WTC11 (cell line): ENCODE measurements at regions not wholly inside any gene's neighbourhood (a gene's known extent, or its start where the extent isn't known, plus 50 kb on each side); places are given as distances from the start of the nearest gene placed in this dataset.

Experiments used
- ATAC-seq: fragments of 200-7000 bp; cut with Tn5 transposase; 2 replicates; pipeline ENCODE4 v1.10.0; 2021; ENCODE audit warnings: mild to moderate bottlenecking, moderate library complexity
- CTCF ChIA-PET: fragments of 300-600 bp; sonication (Branson Sonifier 250); formaldehyde crosslinking; loops from one replicate; lab custom pipeline; 2021; ENCODE audit warnings: antibody characterized with exemption; lab: Charles Lee
- POLR2A ChIA-PET: fragments of 350-600 bp; sonication (Branson Sonifier 250); formaldehyde crosslinking; loops from one replicate; lab custom pipeline; 2021; ENCODE audit warnings: antibody characterized with exemption; lab: Charles Lee
- DNase-seq: peaks from one replicate; pipeline ENCODE4 v3.0.0; 2021; ENCODE audit warnings: low spot score
- H3K27ac Mint-ChIP-seq: 2 replicates; pipeline ENCODE4 v1.8.0; 2021; ENCODE audit warnings: mixed read lengths
- H3K27me3 Mint-ChIP-seq: 2 replicates; pipeline ENCODE4 v1.8.0; 2021; ENCODE audit warnings: low read depth, mild to moderate bottlenecking, moderate library complexity, mixed read lengths
- H3K36me3 Mint-ChIP-seq: 2 replicates; pipeline ENCODE4 v1.8.0; 2021; ENCODE audit warnings: mixed read lengths
- H3K4me1 Mint-ChIP-seq: 2 replicates; pipeline ENCODE4 v1.8.0; 2022; ENCODE audit warnings: mixed read lengths
- H3K4me3 Mint-ChIP-seq: 2 replicates; pipeline ENCODE4 v1.8.0; 2021; ENCODE audit warnings: mild to moderate bottlenecking, moderate library complexity, mixed read lengths
- H3K9me3 Mint-ChIP-seq: 2 replicates; pipeline ENCODE4 v1.8.0; 2021; ENCODE audit warnings: mixed read lengths
- AR ChIP-seq: fragments of 250-450 bp; sonication (Bioruptor Pico); IDR thresholded peaks from 2 replicates; pipeline ENCODE4 v1.9.0; 2021; ENCODE audit warnings: mild to moderate bottlenecking
- ESRRA ChIP-seq: sonication (generic); formaldehyde crosslinking; IDR thresholded peaks from 2 replicates; pipeline ENCODE4 v1.8.1; 2022; ENCODE audit warnings: mild to moderate bottlenecking, missing genetic modification reagents, borderline replicate concordance
- GTF2I ChIP-seq: fragments of 250-450 bp; sonication (Bioruptor Pico); conservative IDR thresholded peaks from 2 replicates; pipeline ENCODE4 v1.4.0; 2021; ENCODE audit warnings: mild to moderate bottlenecking
- MAX ChIP-seq: sonication (generic); formaldehyde crosslinking; IDR thresholded peaks from 2 replicates; pipeline ENCODE4 v1.8.0; 2022; ENCODE audit warnings: mild to moderate bottlenecking, missing genetic modification reagents
- SMAD4 ChIP-seq: sonication (generic); formaldehyde crosslinking; IDR thresholded peaks from 2 replicates; pipeline ENCODE4 v1.8.0; 2022; ENCODE audit warnings: mild to moderate bottlenecking, missing genetic modification reagents
- SP1 ChIP-seq: sonication (generic); formaldehyde crosslinking; conservative IDR thresholded peaks from 2 replicates; pipeline ENCODE4 v1.8.1; 2022; ENCODE audit warnings: missing genetic modification reagents
- TCF7 ChIP-seq: sonication (generic); formaldehyde crosslinking; IDR thresholded peaks from 2 replicates; pipeline ENCODE4 v1.8.0; 2022; ENCODE audit warnings: mild to moderate bottlenecking, low read depth, missing genetic modification reagents, moderate library complexity
- TP53 ChIP-seq: sonication (generic); formaldehyde crosslinking; IDR thresholded peaks from 2 replicates; pipeline ENCODE4 v1.8.1; 2023; ENCODE audit warnings: mild to moderate bottlenecking, missing genetic modification reagents
- ZBTB21 ChIP-seq: sonication (generic); formaldehyde crosslinking; IDR thresholded peaks from 2 replicates; pipeline ENCODE4 v1.8.1; 2023; ENCODE audit warnings: mild to moderate bottlenecking, missing genetic modification reagents, borderline replicate concordance
- ZNF121 ChIP-seq: sonication (generic); formaldehyde crosslinking; IDR thresholded peaks from 2 replicates; pipeline ENCODE4 v1.8.0; 2023; ENCODE audit warnings: missing genetic modification reagents
- ZNF138 ChIP-seq: sonication (generic); formaldehyde crosslinking; conservative IDR thresholded peaks from 2 replicates; pipeline ENCODE4 v1.8.1; 2022; ENCODE audit warnings: mild to moderate bottlenecking, moderate library complexity, missing genetic modification reagents
- ZNF532 ChIP-seq: fragments of 250-450 bp; sonication (Bioruptor Pico); IDR thresholded peaks from 2 replicates; pipeline ENCODE4 v1.9.0; 2021; ENCODE audit warnings: mild to moderate bottlenecking, borderline replicate concordance
- ZNF671 ChIP-seq: fragments of 250-450 bp; sonication (Bioruptor Pico); IDR thresholded peaks from 2 replicates; pipeline ENCODE4 v1.8.0; 2021; ENCODE audit warnings: mild to moderate bottlenecking
- TF ChIP-seq, protein P1 (sequence below): sonication (generic); formaldehyde crosslinking; IDR thresholded peaks from 2 replicates; pipeline ENCODE4 v1.8.1; 2022; ENCODE audit warnings: low read depth, mild to moderate bottlenecking, moderate library complexity, missing genetic modification reagents, borderline replicate concordance
- TF ChIP-seq, protein P2 (sequence below): sonication (generic); formaldehyde crosslinking; conservative IDR thresholded peaks from 2 replicates; pipeline ENCODE4 v1.8.1; 2023; ENCODE audit warnings: mild to moderate bottlenecking, low read depth, missing genetic modification reagents, moderate library complexity
- TF ChIP-seq, protein P3 (sequence below): sonication (generic); formaldehyde crosslinking; IDR thresholded peaks from 2 replicates; pipeline ENCODE4 v1.8.1; 2022; ENCODE audit warnings: low read depth, missing genetic modification reagents, borderline replicate concordance
- TF ChIP-seq, protein P4 (sequence below): sonication (generic); formaldehyde crosslinking; IDR thresholded peaks from 2 replicates; pipeline ENCODE4 v1.8.0; 2022; ENCODE audit warnings: mild to moderate bottlenecking, missing genetic modification reagents

- H3K4me3 Mint-ChIP-seq = no peak overlapping the region
- ChIA-PET POLR2A (no interaction called here), CTCF (no interaction called here)
- H3K4me1 Mint-ChIP-seq = peaks cover 21% of the 10 kb centered on the region
- H3K9me3 Mint-ChIP-seq = no peaks in the 10 kb centered on the region
- ATAC-seq (no peak), DNase-seq (no peak)
- no peaks in the 10 kb centered on the region for H3K27me3 Mint-ChIP-seq
- no peaks in the 10 kb centered on the region for H3K36me3 Mint-ChIP-seq
- no peak overlapping the region for H3K27ac Mint-ChIP-seq
- TF ChIP-seq ZNF121 (CRISPR knock-in tag) = 0 out of 2 replicates have a peak, but pooled peaks have one; percentile 66
- no peak for TF ChIP-seq AR (CRISPR knock-in tag)
Measured at GRCh38 chr15:31528846-31529245, 202.2 kb downstream of the KLF13 start.

- POLR2A ChIA-PET = interaction anchor here (0.7 kb wide), 1 partner anchor 33 kb away, joined by 3 read pairs; no protein-coding TSS in a partner anchor
- H3K4me1 Mint-ChIP-seq = peaks cover 12% of the 10 kb centered on the region; the same call in 1 of the 2 replicates
- no peak overlapping the region for H3K4me3 Mint-ChIP-seq
- no peaks in the 10 kb centered on the region for H3K27me3 Mint-ChIP-seq
- no peak overlapping the region for H3K27ac Mint-ChIP-seq
- ATAC-seq (peak; percentile 61), DNase-seq (no peak)
- CTCF ChIA-PET = no interaction called here
- no peaks in the 10 kb centered on the region for H3K9me3 Mint-ChIP-seq
- TF ChIP-seq, protein P1, sequence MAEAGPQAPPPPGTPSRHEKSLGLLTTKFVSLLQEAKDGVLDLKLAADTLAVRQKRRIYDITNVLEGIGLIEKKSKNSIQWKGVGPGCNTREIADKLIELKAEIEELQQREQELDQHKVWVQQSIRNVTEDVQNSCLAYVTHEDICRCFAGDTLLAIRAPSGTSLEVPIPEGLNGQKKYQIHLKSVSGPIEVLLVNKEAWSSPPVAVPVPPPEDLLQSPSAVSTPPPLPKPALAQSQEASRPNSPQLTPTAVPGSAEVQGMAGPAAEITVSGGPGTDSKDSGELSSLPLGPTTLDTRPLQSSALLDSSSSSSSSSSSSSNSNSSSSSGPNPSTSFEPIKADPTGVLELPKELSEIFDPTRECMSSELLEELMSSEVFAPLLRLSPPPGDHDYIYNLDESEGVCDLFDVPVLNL = no peak
- TF ChIP-seq ESRRA (no peak), TP53 (CRISPR knock-in tag) (no peak), TCF7 (CRISPR knock-in tag) (no peak)
- H3K36me3 Mint-ChIP-seq = no peaks in the 10 kb centered on the region
Measured at GRCh38 chr15:31537770-31538592, 211.3 kb downstream of the KLF13 start.

GRCh38 chr15:31540633-31541032 lies 214.0 kb downstream of the KLF13 start:
- peaks cover 12% of the 10 kb centered on the region; the same call in 1 of the 2 replicates for H3K4me1 Mint-ChIP-seq
- no peak overlapping the region for H3K4me3 Mint-ChIP-seq
- CTCF ChIA-PET = no interaction called here
- H3K36me3 Mint-ChIP-seq = no peaks in the 10 kb centered on the region
- ATAC-seq (no peak), DNase-seq (no peak)
- H3K9me3 Mint-ChIP-seq = no peaks in the 10 kb centered on the region
- no peak overlapping the region for H3K27ac Mint-ChIP-seq
- no peaks in the 10 kb centered on the region for H3K27me3 Mint-ChIP-seq
- POLR2A ChIA-PET = no interaction called here
- TF ChIP-seq ZNF138 = no peak
- no peak for TF ChIP-seq GTF2I (CRISPR knock-in tag)
- TF ChIP-seq, protein P2, sequence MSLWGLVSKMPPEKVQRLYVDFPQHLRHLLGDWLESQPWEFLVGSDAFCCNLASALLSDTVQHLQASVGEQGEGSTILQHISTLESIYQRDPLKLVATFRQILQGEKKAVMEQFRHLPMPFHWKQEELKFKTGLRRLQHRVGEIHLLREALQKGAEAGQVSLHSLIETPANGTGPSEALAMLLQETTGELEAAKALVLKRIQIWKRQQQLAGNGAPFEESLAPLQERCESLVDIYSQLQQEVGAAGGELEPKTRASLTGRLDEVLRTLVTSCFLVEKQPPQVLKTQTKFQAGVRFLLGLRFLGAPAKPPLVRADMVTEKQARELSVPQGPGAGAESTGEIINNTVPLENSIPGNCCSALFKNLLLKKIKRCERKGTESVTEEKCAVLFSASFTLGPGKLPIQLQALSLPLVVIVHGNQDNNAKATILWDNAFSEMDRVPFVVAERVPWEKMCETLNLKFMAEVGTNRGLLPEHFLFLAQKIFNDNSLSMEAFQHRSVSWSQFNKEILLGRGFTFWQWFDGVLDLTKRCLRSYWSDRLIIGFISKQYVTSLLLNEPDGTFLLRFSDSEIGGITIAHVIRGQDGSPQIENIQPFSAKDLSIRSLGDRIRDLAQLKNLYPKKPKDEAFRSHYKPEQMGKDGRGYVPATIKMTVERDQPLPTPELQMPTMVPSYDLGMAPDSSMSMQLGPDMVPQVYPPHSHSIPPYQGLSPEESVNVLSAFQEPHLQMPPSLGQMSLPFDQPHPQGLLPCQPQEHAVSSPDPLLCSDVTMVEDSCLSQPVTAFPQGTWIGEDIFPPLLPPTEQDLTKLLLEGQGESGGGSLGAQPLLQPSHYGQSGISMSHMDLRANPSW = no peak
- TF ChIP-seq SMAD4 = no peak
- TF ChIP-seq ZBTB21 (CRISPR knock-in tag) = no peak
- TF ChIP-seq, protein P3, sequence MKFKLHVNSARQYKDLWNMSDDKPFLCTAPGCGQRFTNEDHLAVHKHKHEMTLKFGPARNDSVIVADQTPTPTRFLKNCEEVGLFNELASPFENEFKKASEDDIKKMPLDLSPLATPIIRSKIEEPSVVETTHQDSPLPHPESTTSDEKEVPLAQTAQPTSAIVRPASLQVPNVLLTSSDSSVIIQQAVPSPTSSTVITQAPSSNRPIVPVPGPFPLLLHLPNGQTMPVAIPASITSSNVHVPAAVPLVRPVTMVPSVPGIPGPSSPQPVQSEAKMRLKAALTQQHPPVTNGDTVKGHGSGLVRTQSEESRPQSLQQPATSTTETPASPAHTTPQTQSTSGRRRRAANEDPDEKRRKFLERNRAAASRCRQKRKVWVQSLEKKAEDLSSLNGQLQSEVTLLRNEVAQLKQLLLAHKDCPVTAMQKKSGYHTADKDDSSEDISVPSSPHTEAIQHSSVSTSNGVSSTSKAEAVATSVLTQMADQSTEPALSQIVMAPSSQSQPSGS = no peak
- TF ChIP-seq, protein P4, sequence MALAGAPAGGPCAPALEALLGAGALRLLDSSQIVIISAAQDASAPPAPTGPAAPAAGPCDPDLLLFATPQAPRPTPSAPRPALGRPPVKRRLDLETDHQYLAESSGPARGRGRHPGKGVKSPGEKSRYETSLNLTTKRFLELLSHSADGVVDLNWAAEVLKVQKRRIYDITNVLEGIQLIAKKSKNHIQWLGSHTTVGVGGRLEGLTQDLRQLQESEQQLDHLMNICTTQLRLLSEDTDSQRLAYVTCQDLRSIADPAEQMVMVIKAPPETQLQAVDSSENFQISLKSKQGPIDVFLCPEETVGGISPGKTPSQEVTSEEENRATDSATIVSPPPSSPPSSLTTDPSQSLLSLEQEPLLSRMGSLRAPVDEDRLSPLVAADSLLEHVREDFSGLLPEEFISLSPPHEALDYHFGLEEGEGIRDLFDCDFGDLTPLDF (CRISPR knock-in tag) = no peak
- TF ChIP-seq SP1 = no peak
- TF ChIP-seq ZNF671 (CRISPR knock-in tag) = no peak
- no peak for TF ChIP-seq ZNF532 (CRISPR knock-in tag)
- no peak for TF ChIP-seq MAX (CRISPR knock-in tag)
